ENCODE measurements at regions not wholly inside any gene's neighbourhood (a gene's known extent, or its start where the extent isn't known, plus 50 kb on each side); places are given as distances from the start of the nearest gene placed in this dataset.

- no peak for TF ChIP-seq CTCF (IDR thresholded peaks at IDR 0.05)
- TF ChIP-seq EZH2 (IDR thresholded peaks at IDR 0.05), result no peak
- no peak for TF ChIP-seq EZH2phosphoT487 (IDR thresholded peaks at IDR 0.05)
Measured at GRCh38 chr7:26549281-26549944, 257.8 kb downstream of the SNX10 start.

Measured in neural progenitor cell (in vitro differentiated cells).